CD14-positive monocyte (primary cell): ENCODE measurements at regions not wholly inside any gene's neighbourhood (a gene's known extent, or its start where the extent isn't known, plus 50 kb on each side); places are given as distances from the start of the nearest gene placed in this dataset.

Source experiments
- DNase-seq, 3 donors: peaks; one replicate each; pipeline ENCODE4 v3.0.0-alpha.2; 2011 to 2022
- H2AFZ ChIP-seq: 2 replicates; pipeline ENCODE4 v1.6.0; 2012; ENCODE audit warnings: mild to moderate bottlenecking, low read depth, low read length, inconsistent platforms; ENCODE audit not compliant: insufficient read depth, poor library complexity, severe bottlenecking
- H3K27ac ChIP-seq, 2 donors: 1 replicate in 1 of 2; 2 replicates in 1 of 2; pipeline ENCODE4 v1.5.1; 2012 to 2013; ENCODE audit warnings: low read length in 2 of 2, control low read depth in 1 of 2, inconsistent platforms in 1 of 2, low read depth in 1 of 2, mild to moderate bottlenecking in 1 of 2
- H3K27me3 ChIP-seq, 2 donors: one replicate each; pipeline versions ENCODE4 v1.6.0 to v1.6.1; 2011 to 2013; ENCODE audit warnings: low read length in 2 of 2; ENCODE audit not compliant: control insufficient read depth in 2 of 2, insufficient read depth in 2 of 2
- H3K36me3 ChIP-seq, 2 donors: replicated peaks in 1 of 2; 1 replicate in 1 of 2; 2 replicates in 1 of 2; pipeline versions ENCODE4 v1.5.1 to v1.6.1; 2012 to 2013; ENCODE audit warnings: low read length in 2 of 2, control low read depth in 1 of 2, inconsistent platforms in 1 of 2, mild to moderate bottlenecking in 1 of 2; ENCODE audit not compliant: insufficient read depth in 2 of 2, control insufficient read depth in 1 of 2
- H3K4me1 ChIP-seq, 2 donors: 1 replicate in 1 of 2; 2 replicates in 1 of 2; pipeline versions ENCODE4 v1.5.1 to v1.6.1; 2012 to 2013; ENCODE audit warnings: low read length in 2 of 2, control low read depth in 1 of 2, inconsistent platforms in 1 of 2, mild to moderate bottlenecking in 1 of 2, moderate library complexity in 1 of 2; ENCODE audit not compliant: insufficient read depth in 2 of 2, control insufficient read depth in 1 of 2
- H3K4me2 ChIP-seq: replicated peaks from 2 replicates; pipeline ENCODE3; 2012; ENCODE audit warnings: low read length, moderate library complexity, mild to moderate bottlenecking; ENCODE audit not compliant: poor library complexity, severe bottlenecking; ENCODE audit errors: extremely low read depth
- H3K4me3 ChIP-seq, 3 experiments: fragments of 200-600 bp in 1 of 3; sonication (generic) in 1 of 3; replicated peaks in 1 of 3; 1 replicate in 2 of 3; 2 replicates in 1 of 3; pipeline ENCODE4 v1.5.1; 2011 to 2013; ENCODE audit warnings: low read length in 3 of 3, mild to moderate bottlenecking in 3 of 3, control low read depth in 2 of 3, low read depth in 2 of 3, inconsistent platforms in 1 of 3, moderate library complexity in 1 of 3
- H3K79me2 ChIP-seq: 2 replicates; pipeline ENCODE4 v1.6.0; 2012; ENCODE audit warnings: mild to moderate bottlenecking, control low read depth, inconsistent platforms, low read length, moderate library complexity; ENCODE audit not compliant: insufficient read depth
- H3K9ac ChIP-seq: 2 replicates; pipeline ENCODE4 v1.6.0; 2017; ENCODE audit warnings: low read length, mild to moderate bottlenecking; ENCODE audit not compliant: insufficient read depth, poor library complexity, severe bottlenecking
- H3K9me3 ChIP-seq, 2 donors: replicated peaks in 1 of 2; 1 replicate in 1 of 2; 2 replicates in 1 of 2; pipeline versions ENCODE4 v1.5.1 to v1.6.1; 2012 to 2013; ENCODE audit warnings: low read length in 2 of 2, control low read depth in 1 of 2; ENCODE audit not compliant: control insufficient read depth in 1 of 2, insufficient read depth in 1 of 2
- H4K20me1 ChIP-seq: 2 replicates; pipeline ENCODE4 v1.6.0; 2012; ENCODE audit warnings: mild to moderate bottlenecking, low read length, control low read depth, moderate library complexity; ENCODE audit not compliant: insufficient read depth
- H3K27ac Mint-ChIP-seq, 7 donors: one replicate each; pipeline ENCODE4 v1.8.0; 2020; ENCODE audit warnings: mild to moderate bottlenecking in 7 of 7, mixed read lengths in 7 of 7, moderate library complexity in 6 of 7, inconsistent platforms in 2 of 7
- H3K27me3 Mint-ChIP-seq, 3 donors: one replicate each; pipeline ENCODE4 v1.8.0; 2021 to 2022; ENCODE audit warnings: low read depth in 3 of 3, mild to moderate bottlenecking in 3 of 3, mixed read lengths in 3 of 3, moderate library complexity in 3 of 3, inconsistent platforms in 1 of 3
- H3K36me3 Mint-ChIP-seq, 2 donors: one replicate each; pipeline ENCODE4 v1.8.0; 2020; ENCODE audit warnings: mixed read lengths in 2 of 2, inconsistent platforms in 1 of 2, mild to moderate bottlenecking in 1 of 2
- H3K4me1 Mint-ChIP-seq: one replicate; pipeline ENCODE4 v1.8.0; 2020; ENCODE audit warnings: mild to moderate bottlenecking, mixed read lengths
- H3K4me3 Mint-ChIP-seq, 2 donors: one replicate each; pipeline ENCODE4 v1.8.0; 2020; ENCODE audit warnings: mild to moderate bottlenecking in 2 of 2, mixed read lengths in 2 of 2, moderate library complexity in 1 of 2
- H3K9me3 Mint-ChIP-seq, 7 donors: one replicate each; pipeline ENCODE4 v1.8.0; 2020 to 2022; ENCODE audit warnings: mixed read lengths in 7 of 7, mild to moderate bottlenecking in 6 of 7, moderate library complexity in 6 of 7, inconsistent platforms in 2 of 7
- CTCF ChIP-seq: fragments of 200-600 bp; IDR thresholded peaks from one replicate; pipeline ENCODE4 v1.8.0; 2022; ENCODE audit warnings: antibody characterized with exemption, mild to moderate bottlenecking
- WGBS: methylation state at CpG from one replicate; pipeline ENCODE4 v1.1.5; 2013; ENCODE audit warnings: missing lambda C conversion rate; ENCODE audit not compliant: insufficient coverage; 5-methylcytosine and 5-hydroxymethylcytosine counted together
- intact Hi-C, 2 donors: fragments of 100-400 bp; cut with micrococcal nuclease; formaldehyde crosslinking; loops; one replicate each; pipeline versions ENCODE4 v1.15.0 to v1.15.1; 2023

- Histone ChIP-seq H3K36me3 (no peaks in the 10 kb centered on the region), H3K4me1 (no peaks in the 10 kb centered on the region), H3K4me3 (no peak overlapping the region), H3K27ac (no peak overlapping the region), H2AFZ (no peak overlapping the region), H3K79me2 (no peaks in the 10 kb centered on the region), H3K4me2 (no peak overlapping the region), H3K9ac (no peak overlapping the region), H3K9me3 (no peaks in the 10 kb centered on the region), H3K27me3 (no peaks in the 10 kb centered on the region), H4K20me1 (no peaks in the 10 kb centered on the region)
- Mint-ChIP-seq H3K27me3 (no peaks in the 10 kb centered on the region), H3K36me3 (no peaks in the 10 kb centered on the region), H3K27ac (no peak overlapping the region), H3K9me3 (no peaks in the 10 kb centered on the region), H3K4me1 (no peaks in the 10 kb centered on the region), H3K4me3 (no peak overlapping the region)
- intact Hi-C loops: no loop called here
- TF ChIP-seq CTCF: no peak
- WGBS: no CpG with 5 or more reads among the region's 2 CpGs
- no peak for DNase-seq
Measured at GRCh38 chr4:124534131-124534530, 178.4 kb downstream of the ANKRD50 start.

GRCh38 chr4:124535003-124535402, 177.5 kb downstream of the ANKRD50 start:
- H4K20me1 ChIP-seq: no peaks in the 10 kb centered on the region
- DNase-seq: no peak

More at GRCh38 chr4:124535003-124535402, 177.5 kb downstream of the ANKRD50 start:
- no peaks in the 10 kb centered on the region for H3K27me3 ChIP-seq
- no peak overlapping the region for H2AFZ ChIP-seq
- no peaks in the 10 kb centered on the region for H3K36me3 ChIP-seq
- H3K27ac ChIP-seq: no peak overlapping the region
- H3K4me2 ChIP-seq: no peak overlapping the region
- no peaks in the 10 kb centered on the region for H3K9me3 ChIP-seq
- no peaks in the 10 kb centered on the region for H3K27me3 Mint-ChIP-seq
- H3K4me3 Mint-ChIP-seq: no peak overlapping the region
- no peaks in the 10 kb centered on the region for H3K79me2 ChIP-seq
- no peaks in the 10 kb centered on the region for H3K4me1 ChIP-seq
- no peaks in the 10 kb centered on the region for H3K36me3 Mint-ChIP-seq
- intact Hi-C loops: no loop called here
- H3K27ac Mint-ChIP-seq: no peak overlapping the region
- no peak overlapping the region for H3K4me3 ChIP-seq
- H3K9me3 Mint-ChIP-seq: no peaks in the 10 kb centered on the region
- TF ChIP-seq CTCF: no peak
- WGBS: no CpG with 5 or more reads among the region's 1 CpG
- no peak overlapping the region for H3K9ac ChIP-seq
- H3K4me1 Mint-ChIP-seq: no peaks in the 10 kb centered on the region
